ENCODE measurements at regions not wholly inside any gene's neighbourhood (a gene's known extent, or its start where the extent isn't known, plus 50 kb on each side); places are given as distances from the start of the nearest gene placed in this dataset.
"Not testable (repeated sequence)": the region's sequence is repeated elsewhere in the genome, so short reads cannot be mapped to it uniquely, and the experiment has no call there.

GRCh38 chr10:21343087-21343486 lies 182.4 kb downstream of the SKIDA1 start:
- intact Hi-C loops (cut with DNase I; ENCODE audit: low total_unique reads): no loop called here
- Histone ChIP-seq H3K27me3 (no peaks in the 10 kb centered on the region), H3K4me1 (no peaks in the 10 kb centered on the region), H3K36me3 (no peaks in the 10 kb centered on the region), H3K9me3 (no peaks in the 10 kb centered on the region), H3K27ac (no peak overlapping the region), H3K4me3 (no peak overlapping the region)
- TF ChIP-seq POLR2A (IDR thresholded peaks at IDR 0.05): no peak
- TF ChIP-seq CTCF (IDR thresholded peaks at IDR 0.05): no peak
- no peak for TF ChIP-seq POLR2AphosphoS5 (IDR thresholded peaks at IDR 0.05)
- no peak for DNase-seq (ENCODE audit: low spot score in 2 of 2)

- H3K9me3 ChIP-seq; H3K4me1 ChIP-seq; H3K36me3 ChIP-seq; DNase-seq (ENCODE audit: low spot score in 2 of 2); H3K27me3 ChIP-seq; H3K27ac ChIP-seq; H3K4me3 ChIP-seq; intact Hi-C loops (cut with DNase I; ENCODE audit: low total_unique reads): not testable (repeated sequence)
Observed at GRCh38 chr10:21342499-21342898, 183.0 kb downstream of the SKIDA1 start.

- DNase-seq (ENCODE audit: low spot score in 2 of 2): no peak
- H3K36me3 ChIP-seq: no peaks in the 10 kb centered on the region
- no peaks in the 10 kb centered on the region for H3K4me1 ChIP-seq
- intact Hi-C loops (cut with DNase I; ENCODE audit: low total_unique reads): no loop called here
- H3K27me3 ChIP-seq: no peaks in the 10 kb centered on the region
- H3K4me3 ChIP-seq: no peak overlapping the region
- no peak overlapping the region for H3K27ac ChIP-seq
- TF ChIP-seq POLR2AphosphoS5 (IDR thresholded peaks at IDR 0.05): no peak
- H3K9me3 ChIP-seq: no peaks in the 10 kb centered on the region
Observed at GRCh38 chr10:21340331-21340730, 185.2 kb downstream of the SKIDA1 start.

GRCh38 chr10:21337171-21337792 lies 188.2 kb downstream of the SKIDA1 start:
- no peaks in the 10 kb centered on the region for H3K9me3 ChIP-seq
- intact Hi-C loops (cut with DNase I; ENCODE audit: low total_unique reads): no loop called here
- DNase-seq (ENCODE audit: low spot score in 2 of 2): no peak
- no peaks in the 10 kb centered on the region for H3K36me3 ChIP-seq
- H3K4me1 ChIP-seq: no peaks in the 10 kb centered on the region
- H3K27me3 ChIP-seq: no peaks in the 10 kb centered on the region
- TF ChIP-seq POLR2A (IDR thresholded peaks at IDR 0.05) (no peak), POLR2AphosphoS5 (IDR thresholded peaks at IDR 0.05) (no peak), CTCF (IDR thresholded peaks at IDR 0.05) (no peak)
- H3K4me3 ChIP-seq: no peak overlapping the region
- H3K27ac ChIP-seq: peak overlapping the region in 1 of 2 donors; percentile 50

GRCh38 chr10:21336476-21337170 lies 188.9 kb downstream of the SKIDA1 start:
- Histone ChIP-seq H3K27me3 (no peaks in the 10 kb centered on the region), H3K4me3 (peak overlapping the region in 1 of 3 donors; percentile 15), H3K27ac (peak overlapping the region; percentile 75 to 79), H3K4me1 (no peaks in the 10 kb centered on the region), H3K36me3 (no peaks in the 10 kb centered on the region), H3K9me3 (no peaks in the 10 kb centered on the region)
- intact Hi-C loops (cut with DNase I; ENCODE audit: low total_unique reads): no loop called here
- peak in 2 of 3 donors; percentile 9 to 16 for TF ChIP-seq POLR2AphosphoS5 (IDR thresholded peaks at IDR 0.05)
- no peak for TF ChIP-seq CTCF (IDR thresholded peaks at IDR 0.05)
- DNase-seq (ENCODE audit: low spot score in 2 of 2): peak in 1 of 2 donors; percentile 81

GRCh38 chr10:21334891-21335696 lies 190.4 kb downstream of the SKIDA1 start:
- TF ChIP-seq POLR2A (IDR thresholded peaks at IDR 0.05): no peak
- peak in 2 of 3 donors; percentile 20 to 46 for TF ChIP-seq POLR2AphosphoS5 (IDR thresholded peaks at IDR 0.05)
- Histone ChIP-seq H3K9me3 (no peaks in the 10 kb centered on the region), H3K36me3 (no peaks in the 10 kb centered on the region), H3K27ac (peak overlapping the region; percentile 52 to 66), H3K27me3 (no peaks in the 10 kb centered on the region), H3K4me3 (no peak overlapping the region), H3K4me1 (no peaks in the 10 kb centered on the region)
- peak; percentile 66 to 76 for DNase-seq (ENCODE audit: low spot score in 2 of 2)
- intact Hi-C loops (cut with DNase I; ENCODE audit: low total_unique reads): no loop called here

Measured in breast epithelium (tissue), 4 donors.